ENCODE measurements at regions not wholly inside any gene's neighbourhood (a gene's known extent, or its start where the extent isn't known, plus 50 kb on each side); places are given as distances from the start of the nearest gene placed in this dataset.

- peak; percentile 79 for TF ChIP-seq SMAD1 (IDR thresholded peaks at IDR 0.05; ENCODE audit: low read depth, partially characterized antibody)
- peak; percentile 89; the same call in 1 of the 3 replicates for TF ChIP-seq POU2F2 (IDR thresholded peaks at IDR 0.05; ENCODE audit: borderline replicate concordance, low read depth, low read length)
- TF ChIP-seq CHD2 (IDR thresholded peaks at IDR 0.05; ENCODE audit: borderline replicate concordance, low read depth, low read length) = peak; percentile 87
- TF ChIP-seq ZBTB11 (CRISPR knock-in tag; IDR thresholded peaks at IDR 0.05) = no peak
- TF ChIP-seq IKZF1 (conservative IDR thresholded peaks at IDR 0.05) = peak; percentile 87
- no peak for TF ChIP-seq POLR2AphosphoS5 (IDR thresholded peaks at IDR 0.05; ENCODE audit: low read length)
- TF ChIP-seq STAT1 (conservative IDR thresholded peaks at IDR 0.05) = no peak
- TF ChIP-seq CUX1 (IDR thresholded peaks at IDR 0.05; ENCODE audit: insufficient replicate concordance, low read depth, low read length) = peak; percentile 67
- no peak for TF ChIP-seq HCFC1 (IDR thresholded peaks at IDR 0.05; ENCODE audit: low read length)
- peak; percentile 96 for TF ChIP-seq RUNX3 (IDR thresholded peaks at IDR 0.05; ENCODE audit: low read length)
- no peak for TF ChIP-seq PAX8 (IDR thresholded peaks at IDR 0.05)
Measured at GRCh38 chr10:117653170-117653515, 110.6 kb downstream of the EMX2 start (continued).

All from GM12878 (cell line).